ENCODE measurements at regions not wholly inside any gene's neighbourhood (a gene's known extent, or its start where the extent isn't known, plus 50 kb on each side); places are given as distances from the start of the nearest gene placed in this dataset.

- H3F3A ChIP-seq (ENCODE audit: insufficient read depth, low read length) = no peaks in the 10 kb centered on the region
- H3K9me3 ChIP-seq (replicated peaks; ENCODE audit: insufficient read depth, low read length) = no peaks in the 10 kb centered on the region
- DNase-seq = no peak
- no peaks in the 10 kb centered on the region for H3K27me3 ChIP-seq (replicated peaks; ENCODE audit: insufficient read depth, low read length)
- no peaks in the 10 kb centered on the region for H3K9me2 ChIP-seq (replicated peaks; ENCODE audit: insufficient read depth, low read length)
- H3K27ac ChIP-seq (ENCODE audit: low read length) = no peak overlapping the region
- H3K4me3 ChIP-seq (ENCODE audit: low read length) = no peak overlapping the region
- H3K9ac ChIP-seq (ENCODE audit: low read length) = no peak overlapping the region
- TF ChIP-seq, protein P1, sequence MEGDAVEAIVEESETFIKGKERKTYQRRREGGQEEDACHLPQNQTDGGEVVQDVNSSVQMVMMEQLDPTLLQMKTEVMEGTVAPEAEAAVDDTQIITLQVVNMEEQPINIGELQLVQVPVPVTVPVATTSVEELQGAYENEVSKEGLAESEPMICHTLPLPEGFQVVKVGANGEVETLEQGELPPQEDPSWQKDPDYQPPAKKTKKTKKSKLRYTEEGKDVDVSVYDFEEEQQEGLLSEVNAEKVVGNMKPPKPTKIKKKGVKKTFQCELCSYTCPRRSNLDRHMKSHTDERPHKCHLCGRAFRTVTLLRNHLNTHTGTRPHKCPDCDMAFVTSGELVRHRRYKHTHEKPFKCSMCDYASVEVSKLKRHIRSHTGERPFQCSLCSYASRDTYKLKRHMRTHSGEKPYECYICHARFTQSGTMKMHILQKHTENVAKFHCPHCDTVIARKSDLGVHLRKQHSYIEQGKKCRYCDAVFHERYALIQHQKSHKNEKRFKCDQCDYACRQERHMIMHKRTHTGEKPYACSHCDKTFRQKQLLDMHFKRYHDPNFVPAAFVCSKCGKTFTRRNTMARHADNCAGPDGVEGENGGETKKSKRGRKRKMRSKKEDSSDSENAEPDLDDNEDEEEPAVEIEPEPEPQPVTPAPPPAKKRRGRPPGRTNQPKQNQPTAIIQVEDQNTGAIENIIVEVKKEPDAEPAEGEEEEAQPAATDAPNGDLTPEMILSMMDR (IDR thresholded peaks at IDR 0.05; ENCODE audit: low read length) = no peak
- TF ChIP-seq EZH2 (optimal IDR thresholded peaks at IDR 0.05; ENCODE audit: low read depth, low read length) (no peak), EZH2phosphoT487 (IDR thresholded peaks at IDR 0.05; ENCODE audit: low read length) (no peak)
- no peaks in the 10 kb centered on the region for H3K4me1 ChIP-seq (ENCODE audit: low read length)
- H2AFZ ChIP-seq (ENCODE audit: low read length) = no peak overlapping the region
- no peak overlapping the region for H3K4me2 ChIP-seq (ENCODE audit: low read depth, low read length)
- H3K79me2 ChIP-seq (ENCODE audit: low read length) = no peaks in the 10 kb centered on the region
- H3K36me3 ChIP-seq (replicated peaks; ENCODE audit: insufficient read depth, low read length) = no peaks in the 10 kb centered on the region
- H4K20me1 ChIP-seq (ENCODE audit: insufficient read depth, low read length) = no peaks in the 10 kb centered on the region
Measured at GRCh38 chr2:195521589-195521988, 135.4 kb upstream of the SLC39A10 start.

DNA sequence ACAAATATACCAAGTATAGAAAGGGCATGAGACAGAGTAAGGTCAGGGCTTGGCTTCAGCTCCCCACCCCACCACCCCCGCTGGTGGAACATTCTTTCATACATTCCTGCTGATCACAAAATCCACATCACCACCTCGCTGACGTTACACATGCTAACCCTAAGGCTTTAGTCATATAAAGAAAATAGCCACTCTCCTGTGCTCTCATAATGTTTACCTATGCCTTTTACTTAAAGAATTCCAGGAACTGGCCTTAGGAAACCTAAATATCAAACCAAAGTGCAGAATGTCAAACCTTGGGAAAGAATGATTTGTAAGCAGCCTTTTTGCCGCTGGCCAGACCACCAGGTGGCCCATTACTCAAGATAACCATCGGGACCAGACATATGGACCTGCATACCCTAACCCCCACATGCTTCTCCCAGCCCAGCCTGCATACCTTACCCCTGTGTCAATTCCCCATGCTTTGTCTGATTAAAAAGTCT is 136.3 kb upstream of the SLC39A10 start:
- Histone ChIP-seq H3K9ac (ENCODE audit: low read length) (no peak overlapping the region), H3K4me2 (ENCODE audit: low read depth, low read length) (no peak overlapping the region), H3K27me3 (replicated peaks; ENCODE audit: insufficient read depth, low read length) (no peaks in the 10 kb centered on the region), H3K27ac (ENCODE audit: low read length) (no peak overlapping the region), H4K20me1 (ENCODE audit: insufficient read depth, low read length) (no peaks in the 10 kb centered on the region), H3K4me1 (ENCODE audit: low read length) (no peaks in the 10 kb centered on the region), H3K36me3 (replicated peaks; ENCODE audit: insufficient read depth, low read length) (no peaks in the 10 kb centered on the region), H3K4me3 (ENCODE audit: low read length) (no peak overlapping the region), H2AFZ (ENCODE audit: low read length) (no peak overlapping the region), H3K9me2 (replicated peaks; ENCODE audit: insufficient read depth, low read length) (no peaks in the 10 kb centered on the region), H3K79me2 (ENCODE audit: low read length) (no peaks in the 10 kb centered on the region), H3F3A (ENCODE audit: insufficient read depth, low read length) (no peaks in the 10 kb centered on the region), H3K9me3 (replicated peaks; ENCODE audit: insufficient read depth, low read length) (no peaks in the 10 kb centered on the region)
- DNase-seq = no peak
- TF ChIP-seq EZH2 (optimal IDR thresholded peaks at IDR 0.05; ENCODE audit: low read depth, low read length) = no peak
- TF ChIP-seq, protein P1 (IDR thresholded peaks at IDR 0.05; ENCODE audit: low read length) = no peak
- TF ChIP-seq EZH2phosphoT487 (IDR thresholded peaks at IDR 0.05; ENCODE audit: low read length) = no peak

- Histone ChIP-seq H2AFZ (ENCODE audit: low read length) (no peak overlapping the region), H4K20me1 (ENCODE audit: insufficient read depth, low read length) (no peaks in the 10 kb centered on the region), H3K27me3 (replicated peaks; ENCODE audit: insufficient read depth, low read length) (no peaks in the 10 kb centered on the region), H3K27ac (ENCODE audit: low read length) (no peak overlapping the region), H3K4me1 (ENCODE audit: low read length) (no peaks in the 10 kb centered on the region), H3K4me3 (ENCODE audit: low read length) (no peak overlapping the region), H3K79me2 (ENCODE audit: low read length) (no peaks in the 10 kb centered on the region), H3K9ac (ENCODE audit: low read length) (no peak overlapping the region), H3K9me3 (replicated peaks; ENCODE audit: insufficient read depth, low read length) (no peaks in the 10 kb centered on the region), H3K4me2 (ENCODE audit: low read depth, low read length) (no peak overlapping the region), H3F3A (ENCODE audit: insufficient read depth, low read length) (no peaks in the 10 kb centered on the region), H3K36me3 (replicated peaks; ENCODE audit: insufficient read depth, low read length) (no peaks in the 10 kb centered on the region), H3K9me2 (replicated peaks; ENCODE audit: insufficient read depth, low read length) (no peaks in the 10 kb centered on the region)
- no peak for DNase-seq
- TF ChIP-seq EZH2phosphoT487 (IDR thresholded peaks at IDR 0.05; ENCODE audit: low read length) (no peak), EZH2 (optimal IDR thresholded peaks at IDR 0.05; ENCODE audit: low read depth, low read length) (no peak)
- TF ChIP-seq, protein P1 (IDR thresholded peaks at IDR 0.05; ENCODE audit: low read length) = no peak
Measured at GRCh38 chr2:195515551-195515950, 141.5 kb upstream of the SLC39A10 start.
